Islet of Langerhans (tissue), 1 donor: ENCODE measurements at regions not wholly inside any gene's neighbourhood (a gene's known extent, or its start where the extent isn't known, plus 50 kb on each side); places are given as distances from the start of the nearest gene placed in this dataset.
A peak's percentile ranks its signal among the peaks of the same experiment; 100 is the strongest.
"Not testable (repeated sequence)": the region's sequence is repeated elsewhere in the genome, so short reads cannot be mapped to it uniquely, and the experiment has no call there.

ENCODE experiments used
- FAIRE-seq: peaks from one replicate; lab custom pipeline; 2011; peaks lifted over from hg19 to GRCh38; lab: Jason Lieb, UNC

DNA sequence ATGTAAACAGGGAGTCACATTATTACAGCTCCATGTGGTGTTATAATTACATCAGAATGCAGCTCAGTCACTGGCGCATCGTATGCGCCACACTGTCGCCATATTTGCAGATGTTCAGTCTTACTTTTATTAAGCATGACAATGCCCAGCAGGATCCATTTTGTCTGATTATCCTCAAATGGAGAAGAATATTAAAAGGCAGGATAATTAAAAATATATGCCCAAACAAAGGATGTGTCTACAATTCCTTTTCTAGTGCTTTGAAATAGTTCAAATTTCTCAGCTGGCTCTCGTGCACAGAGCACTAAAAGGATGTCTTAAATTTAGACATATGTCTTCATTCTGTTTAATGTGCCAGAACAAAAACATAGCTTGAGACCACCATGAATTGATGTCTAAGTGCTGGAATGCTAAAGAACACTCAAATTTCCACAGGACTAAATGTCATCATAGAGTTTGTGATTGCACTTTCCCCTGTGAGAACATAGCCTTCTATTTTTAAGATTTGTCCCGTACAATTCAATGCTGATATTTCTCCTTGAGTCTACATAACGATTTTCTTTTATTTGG is 168.0 kb downstream of the DKK1 start:
- no peak for FAIRE-seq

DNA sequence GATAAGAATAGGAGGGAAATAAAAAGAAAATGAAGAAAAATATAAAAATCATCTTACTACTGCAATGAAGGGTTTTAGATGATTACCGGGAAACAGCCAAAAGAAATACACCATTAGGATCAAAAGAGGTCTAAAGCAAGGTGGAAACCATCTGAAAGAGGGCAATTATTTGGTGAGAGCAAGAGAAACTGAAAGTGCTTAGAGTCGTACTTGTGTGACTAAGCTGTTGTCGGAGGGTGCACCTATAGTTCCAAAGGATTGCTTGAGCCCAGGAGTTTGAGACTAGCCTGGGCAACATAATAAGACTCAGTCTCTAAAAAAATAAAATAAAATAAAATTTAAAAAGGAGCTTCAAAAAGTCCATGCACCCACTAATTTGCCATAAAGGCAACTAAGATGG is 169.5 kb downstream of the DKK1 start:
- FAIRE-seq: no peak

GRCh38 chr10:52484206-52485065 is 170.4 kb downstream of the DKK1 start:
- FAIRE-seq: no peak

- FAIRE-seq: no peak
These were observed 171.4 kb downstream of the DKK1 start for GRCh38 chr10:52485462-52485861.

DNA sequence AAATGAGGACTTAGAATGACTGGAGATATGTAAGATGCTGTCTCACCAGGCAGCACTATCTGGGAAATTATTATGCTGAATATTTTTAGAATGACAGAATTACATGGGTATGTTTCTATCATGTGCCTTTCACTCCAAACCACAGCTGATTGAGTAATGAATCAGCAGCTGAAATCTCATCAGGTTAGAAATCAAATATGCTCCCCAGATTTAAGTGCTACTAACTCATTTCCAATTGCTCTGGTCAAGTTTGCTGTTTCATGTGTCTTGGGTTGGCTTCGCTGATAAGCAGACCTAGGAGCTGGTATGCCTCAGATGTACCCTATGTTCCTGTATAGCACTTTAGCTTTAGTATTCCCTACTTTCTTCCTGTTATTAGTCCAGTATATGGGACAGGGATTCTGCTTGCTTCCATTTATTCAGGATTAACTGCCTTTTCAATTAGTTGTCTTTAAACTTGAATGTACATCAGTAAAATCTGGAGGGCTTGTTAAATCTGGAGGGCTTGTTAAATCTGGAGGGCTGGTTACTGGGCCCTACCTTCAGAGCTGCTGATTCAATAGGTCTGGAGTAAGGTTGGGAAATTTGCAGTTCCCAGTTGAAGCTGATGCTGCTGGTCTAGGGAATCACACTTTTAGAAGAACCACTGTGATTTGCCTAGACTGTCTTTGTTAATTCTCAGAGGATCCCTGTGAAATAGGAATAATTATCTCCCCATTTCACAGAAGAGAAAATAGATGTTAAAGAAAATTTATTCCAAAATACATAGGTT is 172.9 kb downstream of the DKK1 start:
- FAIRE-seq: no peak

DNA sequence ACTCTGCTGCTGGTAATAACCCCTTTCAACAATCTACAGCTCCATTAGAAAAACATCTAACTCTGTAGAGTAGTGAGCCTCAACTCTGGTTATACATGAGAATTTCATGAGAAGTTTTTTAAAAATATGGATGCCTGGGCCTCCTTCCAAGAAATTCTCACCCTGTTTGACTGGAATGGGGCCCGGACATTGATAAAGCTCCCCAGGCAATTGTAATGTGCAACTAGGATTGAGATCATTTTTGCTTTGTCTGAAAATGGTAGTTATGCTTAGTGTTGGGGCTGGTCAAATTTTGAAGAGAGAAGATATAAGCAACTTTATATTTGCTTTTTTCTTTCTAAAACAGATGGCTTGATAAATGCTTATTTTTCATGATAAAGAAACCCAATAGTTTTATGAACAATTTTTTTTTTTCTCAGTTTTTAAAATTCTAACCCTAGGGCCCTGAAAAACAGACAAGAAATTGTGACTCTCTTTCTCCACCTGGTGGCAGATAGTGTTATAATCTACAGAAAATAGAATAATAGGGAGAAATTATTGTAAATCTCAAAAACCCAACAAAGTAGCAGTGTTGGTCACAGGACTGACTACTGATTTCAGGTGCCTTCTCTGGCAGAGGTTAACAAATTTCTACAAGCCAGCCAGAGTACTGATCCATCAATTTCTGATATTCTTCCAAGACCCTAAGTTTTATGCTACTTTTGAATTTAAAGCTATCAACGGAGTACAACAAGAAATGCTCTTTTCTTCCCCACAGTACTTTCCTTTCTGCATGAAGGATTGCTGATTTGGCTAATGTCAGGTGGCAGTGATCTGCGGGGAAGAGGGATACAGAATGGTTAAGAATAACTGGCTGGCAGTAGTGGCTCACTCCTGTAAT is 174.8 kb downstream of the DKK1 start:
- peak; percentile 84 for FAIRE-seq

DNA sequence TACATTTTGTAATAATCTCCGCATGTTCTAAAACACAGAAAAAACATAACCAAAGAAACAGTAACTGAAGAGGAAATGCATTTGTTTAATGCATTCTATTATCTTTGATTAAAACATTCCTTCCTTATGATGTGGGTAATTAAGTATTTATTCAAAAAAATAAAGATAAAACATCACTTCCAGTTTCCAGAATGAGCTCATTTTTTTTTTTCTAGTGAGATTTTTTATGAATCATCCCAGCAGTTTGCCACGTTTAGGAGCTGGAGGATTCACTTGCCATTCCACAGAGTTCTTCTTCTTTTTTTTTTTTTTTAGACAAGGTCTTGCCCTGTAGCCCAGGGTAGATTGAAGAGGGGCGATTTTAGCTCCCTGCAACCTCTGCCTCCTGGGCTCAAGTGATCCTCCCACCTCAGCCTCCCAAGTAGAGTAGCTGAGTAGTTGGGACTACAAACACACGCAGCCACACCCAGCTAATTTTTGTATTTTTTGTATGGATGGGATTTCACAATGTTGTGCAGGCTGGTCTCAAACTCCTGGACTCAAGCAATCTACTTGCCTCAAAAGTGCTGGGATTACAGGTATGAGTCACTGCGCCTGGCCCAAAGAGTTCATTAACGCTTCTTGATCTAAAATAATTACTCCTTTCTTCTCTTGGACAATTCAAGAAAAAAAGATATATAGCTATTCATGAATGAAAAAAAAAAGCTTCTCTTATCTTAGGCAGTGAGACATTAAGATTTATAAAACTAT is 177.3 kb downstream of the DKK1 start:
- no peak for FAIRE-seq

DNA sequence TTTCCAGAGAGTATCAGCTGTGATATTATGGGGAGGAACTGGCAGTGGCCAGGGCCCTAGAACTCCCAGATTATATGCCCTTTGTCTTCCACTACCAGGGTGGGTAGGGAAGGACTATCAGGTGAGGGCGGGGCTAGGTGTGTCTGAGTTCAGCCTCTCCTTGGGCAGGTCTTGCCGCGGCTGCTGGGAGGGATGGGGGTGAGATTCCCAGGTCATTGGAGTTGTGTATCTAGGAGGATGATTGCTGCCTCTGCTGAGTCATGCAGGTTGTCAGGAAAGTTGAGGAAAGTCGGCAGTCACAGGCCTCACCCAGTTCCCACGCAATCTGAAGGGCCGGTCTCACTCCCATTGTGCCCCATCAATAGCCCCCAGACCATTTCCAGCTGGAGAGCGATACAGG is 185.2 kb downstream of the DKK1 start:
- no peak for FAIRE-seq

GRCh38 chr10:52500476-52500875 is 186.4 kb downstream of the DKK1 start:
- no peak for FAIRE-seq

- FAIRE-seq: no peak
These were observed 188.2 kb downstream of the DKK1 start for GRCh38 chr10:52502237-52502636.

DNA sequence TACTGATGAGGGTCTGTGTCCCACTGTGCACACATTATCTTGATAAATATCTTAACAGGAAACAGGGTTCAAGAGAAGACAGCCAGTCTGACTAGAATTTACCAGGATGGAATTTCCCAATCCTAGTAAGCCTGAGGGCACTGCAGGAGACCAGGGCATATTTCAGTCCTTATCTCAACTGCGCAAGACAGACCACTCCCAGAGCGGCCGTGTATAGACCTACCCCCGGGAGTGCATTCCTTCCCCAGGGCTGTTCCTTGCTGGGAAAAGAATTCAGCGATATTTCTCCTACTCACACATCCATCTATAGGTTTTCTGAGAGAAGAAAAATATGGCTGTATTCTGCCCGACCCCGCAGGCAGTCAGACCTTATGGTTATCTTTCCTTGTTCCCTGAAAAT is 191.3 kb downstream of the DKK1 start:
- not testable (repeated sequence) for FAIRE-seq

DNA sequence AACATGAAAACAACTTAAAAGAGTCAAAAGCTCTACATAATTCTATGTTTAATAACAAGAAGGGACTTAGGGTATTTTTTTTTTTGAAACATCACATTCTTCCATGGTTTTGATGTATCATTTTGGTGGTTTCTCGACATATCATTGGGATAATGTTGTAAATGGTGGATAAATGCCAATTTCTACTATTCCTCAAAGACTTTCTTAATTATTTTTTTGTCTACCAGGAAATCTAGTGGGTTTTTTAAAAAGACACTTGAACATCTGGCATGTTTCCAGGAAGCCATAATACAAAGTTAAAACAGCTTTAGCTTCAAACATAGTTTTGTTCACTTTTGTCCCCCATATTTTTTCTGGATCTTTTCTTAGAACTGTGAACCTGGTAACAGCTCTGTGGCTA is 200.4 kb downstream of the DKK1 start:
- no peak for FAIRE-seq

DNA sequence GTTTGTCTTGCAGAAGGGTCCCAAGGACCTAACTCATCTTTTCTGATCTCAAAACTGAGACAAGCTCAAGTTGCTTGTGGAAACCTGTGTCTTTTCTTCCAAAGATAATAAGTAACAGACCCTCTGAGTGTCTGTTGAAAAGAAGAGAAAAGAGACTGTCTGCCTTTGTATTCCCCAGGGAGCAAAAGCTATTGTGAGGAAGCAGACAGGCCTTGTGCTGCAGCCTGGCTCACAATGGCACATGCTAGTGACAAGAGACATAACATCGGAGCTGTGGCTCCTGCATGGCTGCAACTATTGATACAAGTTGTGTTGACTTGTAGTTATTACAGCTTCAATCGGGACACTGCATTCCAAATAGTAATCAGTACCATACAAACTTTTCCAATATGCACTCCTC is 202.9 kb downstream of the DKK1 start:
- no peak for FAIRE-seq

DNA sequence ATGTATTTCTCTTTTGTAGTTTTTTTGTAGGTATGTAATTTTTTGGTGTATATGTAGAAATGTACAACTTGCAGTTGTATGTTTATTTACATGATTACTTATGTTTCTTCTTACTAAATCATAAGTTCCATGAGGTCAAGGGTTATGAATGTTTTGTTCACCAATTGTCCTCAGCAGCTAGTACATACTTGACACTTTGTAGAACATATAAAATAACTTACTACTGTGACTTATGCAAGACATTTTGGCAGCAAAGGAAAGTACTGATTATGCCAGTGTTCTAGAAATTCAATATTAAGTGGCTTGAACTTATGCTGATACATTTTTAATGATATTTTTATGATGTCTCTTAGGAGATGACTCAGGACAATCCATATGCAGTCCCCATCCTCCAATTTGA is 209.6 kb downstream of the DKK1 start:
- no peak for FAIRE-seq

GRCh38 chr10:52525761-52526160 is 211.7 kb downstream of the DKK1 start:
- FAIRE-seq: no peak

DNA sequence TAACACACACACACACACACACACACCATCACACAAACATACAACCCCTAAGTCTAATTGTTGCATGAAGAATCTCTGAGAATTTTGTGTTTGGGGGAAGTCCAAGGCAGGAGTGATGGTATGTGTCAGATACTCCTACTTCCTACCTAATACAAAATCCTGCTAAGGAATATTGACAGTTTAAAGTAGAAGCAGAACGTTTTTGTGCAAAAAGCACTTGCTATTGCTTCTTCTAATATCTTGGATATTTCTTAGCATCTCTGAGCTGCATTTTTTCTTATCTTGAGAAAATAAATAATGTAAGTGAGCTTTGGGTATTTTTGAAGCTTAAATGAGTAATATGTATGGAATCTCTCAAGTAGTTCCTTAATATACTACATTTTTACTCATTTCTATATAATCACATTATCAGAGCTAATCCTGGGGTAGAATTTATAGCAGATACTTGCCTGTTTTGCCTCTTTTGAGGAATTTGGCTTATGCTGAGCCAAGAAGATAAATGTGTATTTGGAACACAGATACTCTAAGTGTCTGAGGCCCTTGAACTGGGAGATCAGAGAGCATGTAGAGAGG is 212.3 kb downstream of the DKK1 start:
- FAIRE-seq: no peak

DNA sequence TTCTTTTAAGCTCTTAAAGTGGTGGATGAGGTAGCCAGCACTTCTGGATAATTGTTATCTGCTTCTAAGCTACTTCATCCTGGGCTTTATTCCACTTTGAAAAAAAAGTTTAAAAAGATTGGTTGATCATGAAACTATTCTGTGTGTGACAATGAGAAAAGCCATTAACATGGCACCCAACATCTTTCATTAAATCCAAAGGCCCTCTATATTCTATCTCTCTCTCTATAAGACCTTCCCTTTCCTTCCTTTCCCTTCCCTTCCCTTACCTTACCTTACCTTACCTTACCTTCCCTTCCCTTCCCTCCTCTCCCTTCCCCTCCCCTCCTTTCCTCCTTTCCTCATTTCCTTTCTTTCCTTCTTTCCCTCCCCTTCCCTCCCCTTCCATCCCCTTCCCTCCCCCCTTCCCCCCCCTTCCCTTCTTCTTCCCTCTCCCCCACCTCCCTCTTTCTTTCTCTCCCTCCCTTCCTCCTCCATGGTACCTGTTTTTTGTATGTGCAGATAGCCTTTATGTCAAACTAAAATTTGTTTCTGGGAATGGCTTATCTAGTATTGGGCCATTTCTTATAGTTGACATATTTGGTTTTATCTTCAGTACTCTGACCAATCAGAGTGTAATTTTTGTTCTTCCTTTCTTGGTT is 218.7 kb downstream of the DKK1 start:
- FAIRE-seq: no peak

DNA sequence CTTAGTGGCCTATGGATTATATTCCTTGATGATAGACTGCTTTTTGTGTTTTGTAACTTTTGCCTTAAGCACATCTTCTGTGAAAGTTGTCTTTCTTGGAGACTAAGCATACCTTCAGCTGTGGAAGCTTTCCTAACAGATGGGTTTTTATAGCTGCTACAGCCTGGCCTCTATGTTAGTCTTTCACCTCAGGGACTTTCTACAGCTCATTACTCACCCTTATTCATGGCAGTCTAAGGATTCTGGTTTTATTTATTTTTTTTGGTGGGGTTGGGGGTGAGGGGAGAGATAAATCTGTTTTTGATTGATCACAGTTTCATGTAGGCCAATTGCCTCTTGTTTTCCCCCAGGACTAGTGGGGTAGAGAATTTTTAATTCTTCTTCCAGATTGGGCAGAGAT is 219.9 kb downstream of the DKK1 start:
- FAIRE-seq: no peak

- no peak for FAIRE-seq
These were observed 225.4 kb downstream of the DKK1 start for GRCh38 chr10:52539463-52539862.

DNA sequence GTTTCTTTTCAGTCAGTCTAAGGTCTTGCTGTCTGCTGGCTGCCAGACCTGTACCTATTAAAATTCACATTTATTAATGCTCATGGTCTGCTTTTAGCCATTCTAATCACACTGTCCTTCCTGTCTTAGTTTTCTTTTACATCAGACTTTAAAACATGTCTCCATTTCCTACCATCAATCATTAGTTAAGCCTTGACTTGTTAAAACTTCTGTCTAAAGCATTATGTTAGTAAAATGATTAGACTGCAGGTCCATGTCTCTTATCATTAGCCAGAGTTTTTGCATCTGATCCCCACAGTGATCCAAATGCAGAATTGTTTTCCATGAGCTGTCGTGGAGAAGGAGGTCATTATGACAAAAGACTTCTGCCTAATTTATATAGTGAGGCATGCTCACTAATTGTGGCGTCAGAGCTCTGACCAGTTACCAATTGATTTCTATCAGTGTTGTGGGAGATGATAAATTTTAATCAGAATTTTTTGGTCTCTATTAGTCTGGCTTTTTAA is 226.5 kb downstream of the DKK1 start:
- FAIRE-seq: no peak
